MCF 10A (cell line): ENCODE measurements at regions not wholly inside any gene's neighbourhood (a gene's known extent, or its start where the extent isn't known, plus 50 kb on each side); places are given as distances from the start of the nearest gene placed in this dataset.

Source experiments
- BruUV-seq: library from RNA; stranded (reverse); fragments of 400-500 nt; replicated peaks from 2 replicates; lab custom pipeline; 2021; lab: Mats Ljungman, UMichigan
- CTCF ChIA-PET: fragments of 300-600 bp; sonication (Branson Sonifier 250); formaldehyde crosslinking; extraction: SDS; loops from one replicate; lab custom pipeline; 2021; ENCODE audit warnings: antibody characterized with exemption, inconsistent platforms; lab: Yijun Ruan, JAX
- POLR2A ChIA-PET: fragments of 300-600, 350-650 bp; sonication (Branson Sonifier 250); formaldehyde crosslinking; extraction: SDS; loops from one replicate; lab custom pipeline; 2020; ENCODE audit warnings: antibody characterized with exemption, inconsistent platforms; lab: Yijun Ruan, JAX
- DNase-seq: peaks from one replicate; pipeline ENCODE4 v3.0.0-alpha.2; 2018; ENCODE audit not compliant: unreplicated experiment
- H3K27ac Mint-ChIP-seq: one replicate; pipeline ENCODE4 v1.8.0; 2022; ENCODE audit warnings: mild to moderate bottlenecking, low read depth, mixed read lengths; ENCODE audit not compliant: unreplicated experiment
- H3K27me3 Mint-ChIP-seq: one replicate; pipeline ENCODE4 v1.8.0; 2022; ENCODE audit warnings: mixed read lengths; ENCODE audit not compliant: insufficient read depth, unreplicated experiment
- H3K36me3 Mint-ChIP-seq: one replicate; pipeline ENCODE4 v1.8.0; 2022; ENCODE audit warnings: mild to moderate bottlenecking, moderate library complexity, mixed read lengths; ENCODE audit not compliant: insufficient read depth, unreplicated experiment
- H3K4me1 Mint-ChIP-seq: one replicate; pipeline ENCODE4 v1.8.0; 2022; ENCODE audit warnings: mixed read lengths; ENCODE audit not compliant: insufficient read depth, unreplicated experiment
- H3K4me3 Mint-ChIP-seq: one replicate; pipeline ENCODE4 v1.8.0; 2022; ENCODE audit warnings: mild to moderate bottlenecking, moderate library complexity, mixed read lengths; ENCODE audit not compliant: unreplicated experiment
- H3K9me3 Mint-ChIP-seq: one replicate; pipeline ENCODE4 v1.8.0; 2022; ENCODE audit warnings: mixed read lengths; ENCODE audit not compliant: unreplicated experiment
- intact Hi-C: fragments of 100-400 bp; cut with micrococcal nuclease; formaldehyde crosslinking; loops from 2 replicates; pipeline ENCODE4 v1.14.1; 2022
- TF ChIP-seq, protein P1 (sequence below): fragments of 200-600 bp; IDR thresholded peaks from one replicate; pipeline ENCODE4 v1.8.0; 2022; ENCODE audit warnings: antibody characterized with exemption, mild to moderate bottlenecking; ENCODE audit not compliant: unreplicated experiment

DNA sequence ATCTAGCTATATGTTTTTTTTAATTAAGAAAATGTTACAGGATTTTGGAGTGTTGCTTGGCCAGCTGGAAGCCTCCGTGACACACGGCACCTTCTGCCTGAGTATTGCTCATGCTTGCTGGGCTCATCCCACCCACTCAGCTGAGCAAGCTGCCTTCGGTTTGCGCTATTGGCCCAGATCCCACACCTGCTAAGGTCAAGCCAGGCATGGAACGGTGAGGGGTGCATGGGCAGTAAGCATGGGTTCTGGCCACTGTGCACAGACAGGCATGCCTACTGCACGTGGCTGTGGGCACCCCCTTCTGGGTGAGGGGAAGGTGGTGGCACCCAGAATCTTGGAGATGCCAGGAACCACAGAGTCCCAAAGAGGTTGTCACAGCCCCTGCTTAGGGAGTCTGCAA is 1178.4 kb upstream of the PCDH7 start:
- Mint-ChIP-seq H3K9me3 (no peaks in the 10 kb centered on the region), H3K27me3 (no peaks in the 10 kb centered on the region), H3K4me1 (no peaks in the 10 kb centered on the region), H3K4me3 (no peak overlapping the region), H3K27ac (no peak overlapping the region), H3K36me3 (no peaks in the 10 kb centered on the region)
- CTCF ChIA-PET, result interaction anchor here (1.1 kb wide), 1 partner anchor 122 kb away, joined by 4 read pairs; no protein-coding TSS in a partner anchor
- TF ChIP-seq, protein P1, sequence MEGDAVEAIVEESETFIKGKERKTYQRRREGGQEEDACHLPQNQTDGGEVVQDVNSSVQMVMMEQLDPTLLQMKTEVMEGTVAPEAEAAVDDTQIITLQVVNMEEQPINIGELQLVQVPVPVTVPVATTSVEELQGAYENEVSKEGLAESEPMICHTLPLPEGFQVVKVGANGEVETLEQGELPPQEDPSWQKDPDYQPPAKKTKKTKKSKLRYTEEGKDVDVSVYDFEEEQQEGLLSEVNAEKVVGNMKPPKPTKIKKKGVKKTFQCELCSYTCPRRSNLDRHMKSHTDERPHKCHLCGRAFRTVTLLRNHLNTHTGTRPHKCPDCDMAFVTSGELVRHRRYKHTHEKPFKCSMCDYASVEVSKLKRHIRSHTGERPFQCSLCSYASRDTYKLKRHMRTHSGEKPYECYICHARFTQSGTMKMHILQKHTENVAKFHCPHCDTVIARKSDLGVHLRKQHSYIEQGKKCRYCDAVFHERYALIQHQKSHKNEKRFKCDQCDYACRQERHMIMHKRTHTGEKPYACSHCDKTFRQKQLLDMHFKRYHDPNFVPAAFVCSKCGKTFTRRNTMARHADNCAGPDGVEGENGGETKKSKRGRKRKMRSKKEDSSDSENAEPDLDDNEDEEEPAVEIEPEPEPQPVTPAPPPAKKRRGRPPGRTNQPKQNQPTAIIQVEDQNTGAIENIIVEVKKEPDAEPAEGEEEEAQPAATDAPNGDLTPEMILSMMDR, result no peak
- POLR2A ChIA-PET, result no interaction called here
- intact Hi-C loops, result no loop called here
- no peak for DNase-seq
- no TSS peak for BruUV-seq

DNA sequence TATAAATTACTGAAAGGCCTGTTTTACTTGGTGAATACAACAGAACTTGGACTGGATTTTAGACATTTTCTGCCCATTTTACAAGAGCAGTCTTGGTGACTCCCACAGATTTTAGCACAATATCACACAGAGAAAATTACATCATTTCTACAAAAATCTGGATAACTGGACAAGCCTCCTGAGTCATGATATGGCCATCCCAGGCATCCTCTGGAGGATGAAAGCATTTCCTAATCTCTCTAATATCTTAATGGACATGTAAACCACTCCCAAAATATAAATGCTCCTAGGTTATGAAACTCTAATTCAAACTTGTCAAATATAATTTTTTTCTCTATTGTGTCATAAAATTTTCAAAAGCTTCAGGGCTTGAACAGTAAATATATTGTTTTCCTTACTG is 1170.8 kb upstream of the PCDH7 start:
- intact Hi-C loops, result no loop called here
- H3K4me3 Mint-ChIP-seq, result no peak overlapping the region
- no peak overlapping the region for H3K27ac Mint-ChIP-seq
- DNase-seq, result peak; percentile 24
- CTCF ChIA-PET, result no interaction called here
- no peaks in the 10 kb centered on the region for H3K27me3 Mint-ChIP-seq
- no peaks in the 10 kb centered on the region for H3K36me3 Mint-ChIP-seq
- no TSS peak for BruUV-seq
- peaks cover 7% of the 10 kb centered on the region for H3K9me3 Mint-ChIP-seq
- TF ChIP-seq, protein P1, result no peak
- H3K4me1 Mint-ChIP-seq, result peaks cover 18% of the 10 kb centered on the region
- POLR2A ChIA-PET, result interaction anchor here (1.9 kb wide), 1 partner anchor 9 kb away, joined by 6 read pairs; no protein-coding TSS in a partner anchor

DNA sequence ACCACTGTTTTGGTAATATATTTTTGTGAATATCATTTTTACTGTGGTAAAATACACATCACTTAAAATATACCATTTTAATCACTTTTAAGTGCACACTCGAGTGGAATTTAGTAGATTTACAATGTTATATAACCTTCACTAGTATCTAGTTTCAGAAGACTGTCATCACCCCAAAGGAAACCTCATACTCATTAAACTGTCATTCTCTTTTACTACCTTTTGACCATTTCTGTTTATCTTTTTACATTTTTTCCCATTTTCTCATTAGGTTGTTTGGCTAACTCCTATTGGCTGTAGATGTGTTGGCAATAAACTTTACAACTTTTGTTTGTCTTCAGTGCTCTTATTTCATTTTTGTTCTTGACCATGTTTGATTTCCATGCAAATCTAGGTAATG is 1168.3 kb upstream of the PCDH7 start:
- H3K36me3 Mint-ChIP-seq, result no peaks in the 10 kb centered on the region
- H3K4me1 Mint-ChIP-seq, result peaks cover 23% of the 10 kb centered on the region
- peaks cover 7% of the 10 kb centered on the region for H3K9me3 Mint-ChIP-seq
- no peaks in the 10 kb centered on the region for H3K27me3 Mint-ChIP-seq
- TF ChIP-seq, protein P1, result no peak
- ChIA-PET POLR2A (no interaction called here), CTCF (no interaction called here)
- no peak overlapping the region for H3K27ac Mint-ChIP-seq
- BruUV-seq, result no TSS peak
- DNase-seq, result no peak
- H3K4me3 Mint-ChIP-seq, result no peak overlapping the region
- intact Hi-C loops, result no loop called here

DNA sequence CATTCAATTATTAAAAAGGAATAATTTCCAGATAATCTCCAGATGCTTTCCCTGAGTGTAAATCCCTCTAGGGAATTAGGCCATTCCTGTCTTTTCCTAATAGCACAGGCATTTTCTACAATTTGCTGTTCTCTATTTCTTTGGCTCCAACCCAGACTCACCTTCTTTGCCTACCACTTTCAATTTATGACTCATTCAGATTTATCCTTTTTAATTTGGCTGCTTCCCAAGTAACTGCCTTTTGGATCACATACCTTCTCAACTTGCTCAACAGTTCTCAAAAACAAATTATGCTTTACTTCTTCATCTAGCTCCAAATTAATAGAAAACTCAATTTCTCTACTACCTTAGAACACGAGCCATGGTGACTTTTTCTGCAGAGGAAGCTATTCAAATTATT is 1166.3 kb upstream of the PCDH7 start:
- peak overlapping the region; percentile 8 for H3K27ac Mint-ChIP-seq
- BruUV-seq, result no TSS peak
- POLR2A ChIA-PET, result no interaction called here

More for the DNA sequence above, 1166.3 kb upstream of the PCDH7 start:
- Mint-ChIP-seq H3K36me3 (no peaks in the 10 kb centered on the region), H3K27me3 (no peaks in the 10 kb centered on the region), H3K4me1 (peaks cover 26% of the 10 kb centered on the region), H3K4me3 (no peak overlapping the region), H3K9me3 (no peaks in the 10 kb centered on the region)
- TF ChIP-seq, protein P1, result no peak
- CTCF ChIA-PET, result no interaction called here
- DNase-seq, result peak; percentile 94
- intact Hi-C loops, result no loop called here
